GM21528 (cell line): ENCODE measurements at regions not wholly inside any gene's neighbourhood (a gene's known extent, or its start where the extent isn't known, plus 50 kb on each side); places are given as distances from the start of the nearest gene placed in this dataset.
"Not testable (repeated sequence)": the region's sequence is repeated elsewhere in the genome, so short reads cannot be mapped to it uniquely, and the experiment has no call there.

Experiments
- ATAC-seq: cut with Tn5 transposase; IDR thresholded peaks from one replicate; pipeline ENCODE4 v1.9.1; 2021; ENCODE audit warnings: mild to moderate bottlenecking, moderate library complexity; ENCODE audit not compliant: unreplicated experiment, low FRiP score

DNA sequence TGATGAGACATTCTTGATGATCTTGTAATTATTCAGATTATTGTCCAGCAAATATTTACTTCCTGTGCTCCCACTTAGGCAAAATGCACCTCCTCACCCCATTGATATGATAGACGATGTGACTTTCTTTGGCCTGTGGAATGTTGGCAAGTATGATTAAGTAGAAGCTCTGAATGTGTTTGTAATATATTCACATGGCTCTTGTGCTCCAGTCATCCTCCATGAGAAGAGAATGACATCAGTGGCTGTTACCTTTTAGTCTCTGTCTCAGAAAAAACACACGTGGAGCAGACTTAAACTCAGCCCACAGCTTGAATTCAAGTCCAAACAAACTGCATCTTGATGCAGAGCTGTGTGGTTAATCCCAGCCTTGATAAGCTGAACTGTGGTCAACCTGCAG lies 984.3 kb upstream of the FBXO33 start:
- ATAC-seq: no peak

GRCh38 chr14:40414386-40414785 lies 982.2 kb upstream of the FBXO33 start:
- no peak for ATAC-seq

DNA sequence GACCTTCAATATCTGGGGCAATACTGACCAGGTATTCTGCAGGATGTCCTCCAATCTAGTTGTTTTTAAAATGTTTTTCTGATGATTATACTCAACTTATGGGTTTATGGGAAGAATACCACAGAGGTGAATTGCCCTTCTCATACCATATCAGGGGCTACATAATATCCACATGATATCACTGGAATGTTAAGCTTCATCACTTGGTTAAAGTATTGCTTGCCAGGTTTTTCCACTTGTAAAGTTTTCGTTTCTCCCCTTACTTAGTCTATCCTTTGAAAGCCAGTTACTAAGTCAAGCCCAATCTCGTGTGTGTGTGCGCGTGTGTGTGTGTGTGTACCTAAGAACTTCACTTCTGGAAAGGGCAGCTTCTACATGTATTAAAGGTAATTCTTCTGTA lies 980.9 kb upstream of the FBXO33 start:
- ATAC-seq: no peak

DNA sequence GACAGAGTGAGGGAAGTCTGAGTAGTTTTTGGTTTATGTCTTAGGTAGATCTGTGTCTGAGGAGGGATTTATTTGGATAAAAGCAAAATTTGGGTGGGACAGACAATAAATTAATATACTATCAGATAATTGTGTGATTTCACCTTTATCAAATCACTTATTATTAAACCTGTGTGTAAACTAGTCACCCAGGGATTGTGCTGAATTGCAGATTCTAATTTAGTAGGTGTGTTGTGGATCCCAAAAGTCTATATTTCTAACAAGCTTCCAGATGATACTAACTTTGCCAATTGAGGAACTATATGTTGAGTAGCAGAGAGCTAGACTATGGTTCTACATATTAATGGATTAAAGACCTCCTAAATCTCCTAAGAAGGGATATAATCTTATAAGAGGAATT lies 978.5 kb upstream of the FBXO33 start:
- ATAC-seq: no peak

DNA sequence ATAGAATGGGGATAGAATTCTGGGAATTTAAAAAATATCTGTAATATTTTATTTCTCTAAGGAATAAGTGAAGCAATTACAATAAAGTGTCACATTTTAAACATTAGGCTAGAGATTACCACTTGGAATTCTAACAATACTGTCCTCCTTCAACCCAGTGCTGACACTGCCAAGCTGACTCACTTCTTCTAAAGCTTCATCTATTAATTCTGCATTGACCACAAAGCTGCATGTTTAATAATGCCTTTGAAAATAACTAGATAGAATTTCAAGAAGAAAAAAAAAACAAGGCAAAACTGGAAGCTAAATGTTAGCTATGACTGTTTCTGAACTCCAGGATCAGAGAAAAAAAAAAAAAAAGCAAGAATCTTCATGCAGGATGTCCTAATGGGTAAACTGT lies 970.7 kb upstream of the FBXO33 start:
- ATAC-seq: no peak

- ATAC-seq: no peak
These were observed 966.7 kb upstream of the FBXO33 start for GRCh38 chr14:40398981-40399380.

DNA sequence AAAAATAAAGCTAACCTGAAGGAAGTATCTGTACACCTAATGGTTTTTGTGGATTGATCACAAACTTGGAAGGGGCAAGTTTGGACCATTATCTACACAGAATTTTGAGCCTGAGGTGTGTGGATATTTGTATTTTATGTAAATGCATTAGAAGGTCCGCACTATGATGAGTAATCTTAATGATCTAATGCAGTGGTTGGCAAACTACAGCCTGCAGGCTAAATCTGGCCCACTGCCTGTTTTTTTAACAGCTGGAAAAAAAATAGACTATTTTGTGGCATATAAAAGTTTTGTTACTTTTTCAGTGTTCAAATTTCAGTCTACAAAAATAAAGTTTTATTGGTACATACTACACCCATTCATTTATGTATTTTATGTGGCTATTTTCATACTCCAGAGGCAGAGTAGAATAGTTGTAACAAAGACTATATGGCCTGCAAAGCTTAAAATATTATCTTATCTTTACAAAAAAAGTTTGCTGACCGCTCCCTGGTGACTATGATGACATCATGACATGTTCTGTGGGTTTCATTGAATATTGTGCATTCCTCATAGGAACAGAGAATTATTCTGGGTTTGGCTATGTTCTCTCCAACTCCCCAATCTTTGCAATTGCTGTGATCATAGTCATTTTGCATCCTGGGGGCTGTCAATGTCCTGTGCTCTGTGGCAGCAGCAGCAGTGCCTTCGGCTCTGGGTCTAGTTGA lies 962.6 kb upstream of the FBXO33 start:
- ATAC-seq: no peak

GRCh38 chr14:40393143-40393542 lies 960.9 kb upstream of the FBXO33 start:
- no peak for ATAC-seq

DNA sequence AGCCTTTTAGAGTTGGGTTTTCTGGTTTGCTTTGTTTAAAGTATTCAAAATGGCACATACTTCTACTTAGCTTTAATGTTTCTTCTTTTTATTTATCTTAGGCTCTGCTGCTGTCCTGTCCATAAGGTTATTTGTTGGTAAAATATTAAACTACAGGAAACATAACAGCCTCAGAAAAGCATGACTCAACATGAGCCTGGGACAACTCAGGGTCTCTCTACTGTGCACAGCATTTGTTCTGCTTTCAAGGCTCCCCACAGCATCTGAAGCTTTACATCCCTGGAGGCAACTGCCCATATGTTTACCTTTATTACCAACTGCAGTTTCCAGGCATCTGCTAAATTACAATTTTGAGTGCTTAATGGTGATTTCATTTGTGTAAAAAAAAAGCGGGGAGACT lies 954.2 kb upstream of the FBXO33 start:
- no peak for ATAC-seq

- ATAC-seq: no peak
These were observed 942.0 kb upstream of the FBXO33 start for GRCh38 chr14:40374221-40374620.

DNA sequence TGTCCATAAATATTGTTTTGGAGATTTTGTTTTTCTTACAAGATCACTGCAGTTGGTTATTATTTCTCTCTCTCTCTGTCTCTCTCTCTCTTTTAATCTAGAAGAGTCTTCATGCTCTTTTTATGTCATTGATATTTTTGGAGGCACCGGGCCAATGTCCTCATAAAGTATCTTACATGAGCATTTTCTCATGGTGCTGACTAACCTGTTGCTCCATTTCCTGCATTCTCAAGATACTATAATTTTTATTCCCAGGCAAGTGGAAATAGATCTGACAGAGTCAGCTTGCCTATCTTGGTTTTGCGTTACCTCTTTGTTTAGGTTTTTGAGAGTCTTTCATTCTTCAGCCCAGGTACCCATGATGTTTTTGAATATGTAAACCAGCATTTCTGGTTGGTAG lies 938.8 kb upstream of the FBXO33 start:
- ATAC-seq: no peak

- no peak for ATAC-seq
These were observed 936.1 kb upstream of the FBXO33 start for GRCh38 chr14:40368314-40368713.

GRCh38 chr14:40367717-40368116 lies 935.5 kb upstream of the FBXO33 start:
- no peak for ATAC-seq

GRCh38 chr14:40365305-40365704 lies 933.1 kb upstream of the FBXO33 start:
- ATAC-seq: no peak

GRCh38 chr14:40362856-40363255 lies 930.6 kb upstream of the FBXO33 start:
- no peak for ATAC-seq

DNA sequence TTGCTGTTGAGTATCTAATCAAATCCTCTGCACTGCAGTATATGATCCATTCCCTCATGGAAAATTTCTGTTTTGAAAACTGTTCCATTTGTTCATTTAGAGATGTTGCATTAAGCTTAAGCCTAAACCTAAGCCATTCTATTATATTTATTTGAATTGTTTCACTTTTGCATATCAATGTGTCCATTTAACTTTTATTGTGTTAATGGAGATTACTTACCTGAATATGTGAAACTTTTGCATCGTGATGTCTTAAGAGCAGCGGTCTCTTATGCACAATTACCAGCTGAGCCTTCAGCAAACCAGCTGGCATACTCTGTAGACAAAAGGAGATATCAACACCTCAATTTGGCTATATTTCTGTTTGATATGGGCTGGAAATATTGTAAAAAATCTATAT lies 922.5 kb upstream of the FBXO33 start:
- no peak for ATAC-seq

GRCh38 chr14:40348104-40348503 lies 915.9 kb upstream of the FBXO33 start:
- not testable (repeated sequence) for ATAC-seq

GRCh38 chr14:40347675-40348074 lies 915.4 kb upstream of the FBXO33 start:
- no peak for ATAC-seq

DNA sequence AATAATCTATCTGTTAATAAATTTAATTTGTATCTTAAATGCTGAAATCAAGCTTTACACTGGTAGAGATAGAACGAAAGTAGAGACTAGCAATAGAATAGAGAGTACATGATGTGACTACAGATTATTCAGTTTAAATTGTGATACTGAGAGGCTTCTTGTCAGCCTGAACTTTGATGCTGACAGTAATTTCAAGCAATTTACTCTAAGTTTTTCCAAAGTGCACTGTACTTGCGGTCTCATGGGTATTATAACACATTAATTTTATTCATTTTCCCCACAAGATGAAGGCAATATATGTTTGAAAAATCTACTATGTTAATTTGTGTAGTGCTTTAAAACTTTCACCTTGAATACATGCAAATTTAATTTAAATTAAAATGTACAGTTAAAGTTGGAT lies 914.0 kb upstream of the FBXO33 start:
- ATAC-seq: no peak

DNA sequence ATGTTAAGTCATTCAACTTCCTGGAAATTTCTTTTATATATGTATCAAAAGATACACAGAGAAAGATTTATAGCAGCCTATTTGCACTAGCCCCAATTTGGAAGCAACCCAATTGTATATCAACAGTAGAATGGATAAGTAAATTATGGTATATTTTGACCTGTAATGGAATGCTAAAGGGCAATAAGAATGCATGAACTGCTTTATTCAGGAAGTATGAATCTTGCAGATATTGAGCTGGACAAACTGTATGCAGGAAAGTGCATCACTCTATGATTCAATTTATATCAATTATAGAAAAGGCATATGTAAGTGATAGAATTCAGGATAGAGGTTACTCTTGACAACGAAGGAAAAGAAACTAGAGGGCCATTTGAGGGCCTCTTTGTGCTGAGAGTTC lies 913.1 kb upstream of the FBXO33 start:
- no peak for ATAC-seq

DNA sequence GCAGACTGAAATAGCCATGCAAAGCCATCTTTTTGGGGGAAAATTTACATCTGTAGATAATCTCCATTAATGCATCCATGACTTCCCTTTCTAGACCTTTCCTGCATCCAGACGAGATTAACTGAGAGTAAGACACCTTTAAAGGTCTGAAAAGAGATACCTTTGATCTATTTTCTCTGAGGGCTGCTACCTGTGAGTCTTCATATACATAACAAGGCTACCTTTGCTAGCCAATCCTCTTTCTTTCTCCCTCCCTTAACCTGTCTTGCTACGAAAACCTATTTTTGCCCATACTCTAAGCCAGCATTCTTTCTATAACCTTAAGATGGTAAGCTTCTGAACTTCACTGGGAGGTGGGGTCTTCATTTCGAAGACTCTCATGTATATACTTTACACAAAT lies 908.5 kb upstream of the FBXO33 start:
- no peak for ATAC-seq

GRCh38 chr14:40336846-40337245 lies 904.6 kb upstream of the FBXO33 start:
- ATAC-seq: no peak

DNA sequence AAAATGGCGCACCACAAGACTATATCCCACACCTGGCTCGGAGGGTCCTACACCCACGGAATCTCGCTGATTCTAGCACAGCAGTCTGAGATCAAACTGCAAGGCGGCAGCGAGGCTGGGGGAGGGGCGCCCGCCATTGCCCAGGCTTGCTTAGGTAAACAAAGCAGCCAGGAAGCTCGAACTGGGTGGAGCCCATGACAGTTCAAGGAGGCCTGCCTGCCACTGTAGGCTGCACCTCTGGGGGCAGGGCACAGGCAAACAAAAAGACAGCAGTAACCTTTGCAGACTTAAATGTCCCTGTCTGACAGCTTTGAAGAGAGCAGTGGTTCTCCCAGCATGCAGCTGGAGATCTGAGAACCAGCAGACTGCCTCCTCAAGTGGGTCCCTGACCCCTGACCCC lies 894.3 kb upstream of the FBXO33 start:
- not testable (repeated sequence) for ATAC-seq
